WTC11 (cell line): ENCODE measurements at regions not wholly inside any gene's neighbourhood (a gene's known extent, or its start where the extent isn't known, plus 50 kb on each side); places are given as distances from the start of the nearest gene placed in this dataset.
"Not testable (repeated sequence)": the region's sequence is repeated elsewhere in the genome, so short reads cannot be mapped to it uniquely, and the experiment has no call there.

Experiments used
- ATAC-seq: fragments of 200-7000 bp; cut with Tn5 transposase; 2 replicates; pipeline ENCODE4 v1.10.0; 2021; ENCODE audit warnings: mild to moderate bottlenecking, moderate library complexity
- CTCF ChIA-PET: fragments of 300-600 bp; sonication (Branson Sonifier 250); formaldehyde crosslinking; loops from one replicate; lab custom pipeline; 2021; ENCODE audit warnings: antibody characterized with exemption; lab: Charles Lee
- POLR2A ChIA-PET: fragments of 350-600 bp; sonication (Branson Sonifier 250); formaldehyde crosslinking; loops from one replicate; lab custom pipeline; 2021; ENCODE audit warnings: antibody characterized with exemption; lab: Charles Lee
- DNase-seq: peaks from one replicate; pipeline ENCODE4 v3.0.0; 2021; ENCODE audit warnings: low spot score
- H3K27ac Mint-ChIP-seq: 2 replicates; pipeline ENCODE4 v1.8.0; 2021; ENCODE audit warnings: mixed read lengths
- H3K27me3 Mint-ChIP-seq: 2 replicates; pipeline ENCODE4 v1.8.0; 2021; ENCODE audit warnings: low read depth, mild to moderate bottlenecking, moderate library complexity, mixed read lengths
- H3K36me3 Mint-ChIP-seq: 2 replicates; pipeline ENCODE4 v1.8.0; 2021; ENCODE audit warnings: mixed read lengths
- H3K4me1 Mint-ChIP-seq: 2 replicates; pipeline ENCODE4 v1.8.0; 2022; ENCODE audit warnings: mixed read lengths
- H3K4me3 Mint-ChIP-seq: 2 replicates; pipeline ENCODE4 v1.8.0; 2021; ENCODE audit warnings: mild to moderate bottlenecking, moderate library complexity, mixed read lengths
- H3K9me3 Mint-ChIP-seq: 2 replicates; pipeline ENCODE4 v1.8.0; 2021; ENCODE audit warnings: mixed read lengths
- ATF2 ChIP-seq: sonication (generic); formaldehyde crosslinking; IDR thresholded peaks from 2 replicates; pipeline ENCODE4 v1.8.1; 2022; ENCODE audit warnings: low read depth, missing genetic modification reagents, borderline replicate concordance
- ERG ChIP-seq: fragments of 250-450 bp; sonication (Bioruptor Pico); IDR thresholded peaks from 2 replicates; pipeline ENCODE4 v1.8.0; 2021; ENCODE audit warnings: mild to moderate bottlenecking
- ESRRA ChIP-seq: sonication (generic); formaldehyde crosslinking; IDR thresholded peaks from 2 replicates; pipeline ENCODE4 v1.8.1; 2022; ENCODE audit warnings: mild to moderate bottlenecking, missing genetic modification reagents, borderline replicate concordance
- ETV6 ChIP-seq: sonication (generic); formaldehyde crosslinking; IDR thresholded peaks from 2 replicates; pipeline ENCODE4 v1.8.1; 2022; ENCODE audit warnings: mild to moderate bottlenecking, missing genetic modification reagents
- FOXP1 ChIP-seq: sonication (generic); formaldehyde crosslinking; IDR thresholded peaks from 2 replicates; pipeline ENCODE4 v1.8.0; 2022; ENCODE audit warnings: missing genetic modification reagents, mild to moderate bottlenecking, moderate library complexity, borderline replicate concordance
- JAZF1 ChIP-seq: fragments of 250-450 bp; sonication (Bioruptor Pico); IDR thresholded peaks from 2 replicates; pipeline ENCODE4 v1.9.0; 2021; ENCODE audit warnings: moderate library complexity, mild to moderate bottlenecking, inconsistent platforms
- PREB ChIP-seq: sonication (generic); formaldehyde crosslinking; IDR thresholded peaks from 2 replicates; pipeline ENCODE4 v1.8.1; 2022; ENCODE audit warnings: mild to moderate bottlenecking, missing genetic modification reagents, moderate library complexity, borderline replicate concordance
- PRRX2 ChIP-seq: fragments of 250-450 bp; sonication (Bioruptor Pico); IDR thresholded peaks from 2 replicates; pipeline ENCODE4 v1.8.0; 2021; ENCODE audit warnings: mild to moderate bottlenecking
- TEAD4 ChIP-seq: sonication (generic); formaldehyde crosslinking; IDR thresholded peaks from 2 replicates; pipeline ENCODE4 v1.8.0; 2022; ENCODE audit warnings: mild to moderate bottlenecking, missing genetic modification reagents
- ZNF138 ChIP-seq: sonication (generic); formaldehyde crosslinking; conservative IDR thresholded peaks from 2 replicates; pipeline ENCODE4 v1.8.1; 2022; ENCODE audit warnings: mild to moderate bottlenecking, moderate library complexity, missing genetic modification reagents
- ZNF232 ChIP-seq: sonication (generic); formaldehyde crosslinking; IDR thresholded peaks from 2 replicates; pipeline ENCODE4 v1.8.0; 2022; ENCODE audit warnings: mild to moderate bottlenecking, missing genetic modification reagents
- ZNF263 ChIP-seq: sonication (generic); formaldehyde crosslinking; IDR thresholded peaks from 2 replicates; pipeline ENCODE4 v1.8.1; 2022; ENCODE audit warnings: low read depth, mild to moderate bottlenecking, moderate library complexity, missing genetic modification reagents
- TF ChIP-seq, protein P1 (sequence below): fragments of 250-450 bp; sonication (Bioruptor Pico); IDR thresholded peaks from 2 replicates; pipeline ENCODE4 v1.9.0; 2021; ENCODE audit warnings: moderate library complexity, mild to moderate bottlenecking, inconsistent platforms, borderline replicate concordance
- TF ChIP-seq, protein P2 (sequence below): sonication (generic); formaldehyde crosslinking; IDR thresholded peaks from 2 replicates; pipeline ENCODE4 v1.8.0; 2023; ENCODE audit warnings: missing genetic modification reagents
- TF ChIP-seq, protein P3 (sequence below): fragments of 250-450 bp; sonication (Bioruptor Pico); IDR thresholded peaks from 2 replicates; pipeline ENCODE4 v1.9.0; 2021; ENCODE audit warnings: mild to moderate bottlenecking
- TF ChIP-seq, protein P4 (sequence below): fragments of 250-450 bp; sonication (Bioruptor Pico); IDR thresholded peaks from 2 replicates; pipeline ENCODE4 v2.1.2; 2022; ENCODE audit warnings: mild to moderate bottlenecking, moderate library complexity
- TF ChIP-seq, protein P5 (sequence below): sonication (generic); formaldehyde crosslinking; IDR thresholded peaks from 2 replicates; pipeline ENCODE4 v1.8.0; 2022; ENCODE audit warnings: mild to moderate bottlenecking, missing genetic modification reagents

DNA sequence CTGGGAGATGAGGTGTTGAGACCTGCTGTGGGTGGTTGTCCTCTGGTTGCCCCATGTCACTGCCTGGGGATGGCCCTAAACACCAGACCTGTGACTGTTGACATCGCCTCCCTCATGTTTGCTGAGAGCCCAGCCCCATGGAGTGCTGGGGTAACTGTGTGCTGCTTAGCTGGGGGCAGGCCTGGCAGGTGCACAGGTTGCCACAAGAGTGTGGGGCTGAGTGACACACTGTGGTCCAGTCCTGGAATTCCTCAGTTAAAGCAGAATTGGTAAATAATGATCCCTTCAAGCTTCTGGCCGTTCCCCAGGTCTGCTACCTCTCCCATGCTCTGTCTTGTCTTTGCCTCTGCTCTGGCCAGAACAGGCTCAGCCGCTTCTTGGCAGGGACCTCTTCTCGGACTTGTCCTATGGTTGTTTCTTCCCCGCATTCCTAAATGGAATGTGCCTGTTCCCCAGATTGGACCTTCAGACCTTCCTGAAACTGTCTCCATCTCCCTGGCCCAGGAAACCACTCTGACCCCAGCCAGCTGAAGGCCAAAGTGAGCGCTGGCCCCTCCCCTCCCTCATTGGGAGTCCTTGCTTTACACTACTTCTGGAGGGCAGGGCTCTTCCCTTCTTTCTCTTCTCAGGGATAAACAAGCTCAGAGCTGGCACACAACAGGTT lies 61.2 kb upstream of the PITX1 start:
- Mint-ChIP-seq H3K4me1 (no peaks in the 10 kb centered on the region), H3K27me3 (no peaks in the 10 kb centered on the region)

DNA sequence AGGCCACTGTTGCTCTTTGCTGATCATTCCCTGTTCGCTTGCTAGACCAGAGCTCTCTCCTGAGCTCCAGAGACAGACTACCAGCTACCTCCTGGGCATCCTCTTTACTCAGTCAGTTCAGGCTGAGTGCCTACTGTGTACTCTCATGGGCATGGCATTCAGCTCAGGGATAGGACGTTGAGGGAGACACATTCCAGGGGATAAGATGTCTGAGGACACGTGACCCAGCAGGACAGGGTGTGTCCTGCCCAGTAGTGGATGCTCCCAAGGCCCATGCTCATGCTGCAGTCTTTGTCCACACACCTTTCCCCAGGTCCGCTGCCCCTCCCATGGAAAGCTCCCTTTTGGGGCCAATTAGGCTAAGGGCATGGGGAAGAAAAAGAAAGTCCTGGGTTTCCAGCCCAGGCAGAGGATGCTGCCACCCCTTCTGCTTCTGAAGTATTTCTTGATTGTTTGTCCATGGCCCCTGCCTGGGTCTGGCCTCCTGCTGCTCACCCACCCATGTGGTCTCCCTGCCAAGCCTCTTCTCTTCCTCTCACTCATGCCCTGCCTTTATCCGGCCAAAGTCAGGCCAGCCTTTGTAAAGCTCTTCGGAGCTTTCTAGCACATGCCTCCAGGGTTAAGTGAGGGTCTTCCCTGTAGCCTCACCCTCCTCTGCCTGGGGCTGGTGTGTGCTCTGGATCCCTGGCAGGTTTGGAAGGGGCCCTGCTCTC lies 60.5 kb upstream of the PITX1 start:
- ATAC-seq (no peak), DNase-seq (peak; percentile 2)
- CTCF ChIA-PET = interaction anchor here (1.0 kb wide), 1 partner anchor 177 kb away, joined by 3 read pairs; no protein-coding TSS in a partner anchor
- Mint-ChIP-seq H3K27me3 (no peaks in the 10 kb centered on the region), H3K36me3 (no peaks in the 10 kb centered on the region), H3K4me1 (no peaks in the 10 kb centered on the region), H3K4me3 (no peak overlapping the region), H3K27ac (no peak overlapping the region), H3K9me3 (peaks cover 7% of the 10 kb centered on the region)
- POLR2A ChIA-PET = no interaction called here
- TF ChIP-seq, protein P1, sequence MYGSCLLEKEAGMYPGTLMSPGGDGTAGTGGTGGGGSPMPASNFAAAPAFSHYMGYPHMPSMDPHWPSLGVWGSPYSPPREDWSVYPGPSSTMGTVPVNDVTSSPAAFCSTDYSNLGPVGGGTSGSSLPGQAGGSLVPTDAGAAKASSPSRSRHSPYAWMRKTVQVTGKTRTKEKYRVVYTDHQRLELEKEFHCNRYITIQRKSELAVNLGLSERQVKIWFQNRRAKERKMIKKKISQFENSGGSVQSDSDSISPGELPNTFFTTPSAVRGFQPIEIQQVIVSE (CRISPR knock-in tag) = no peak
- TF ChIP-seq PRRX2 (CRISPR knock-in tag) = no peak
- TF ChIP-seq ERG (CRISPR knock-in tag) = no peak
- TF ChIP-seq, protein P2, sequence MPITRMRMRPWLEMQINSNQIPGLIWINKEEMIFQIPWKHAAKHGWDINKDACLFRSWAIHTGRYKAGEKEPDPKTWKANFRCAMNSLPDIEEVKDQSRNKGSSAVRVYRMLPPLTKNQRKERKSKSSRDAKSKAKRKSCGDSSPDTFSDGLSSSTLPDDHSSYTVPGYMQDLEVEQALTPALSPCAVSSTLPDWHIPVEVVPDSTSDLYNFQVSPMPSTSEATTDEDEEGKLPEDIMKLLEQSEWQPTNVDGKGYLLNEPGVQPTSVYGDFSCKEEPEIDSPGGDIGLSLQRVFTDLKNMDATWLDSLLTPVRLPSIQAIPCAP = no peak
- TF ChIP-seq ATF2 (CRISPR knock-in tag) = no peak
- no peak for TF ChIP-seq FOXP1 (CRISPR knock-in tag)
- no peak for TF ChIP-seq ETV6 (CRISPR knock-in tag)
- TF ChIP-seq, protein P3, sequence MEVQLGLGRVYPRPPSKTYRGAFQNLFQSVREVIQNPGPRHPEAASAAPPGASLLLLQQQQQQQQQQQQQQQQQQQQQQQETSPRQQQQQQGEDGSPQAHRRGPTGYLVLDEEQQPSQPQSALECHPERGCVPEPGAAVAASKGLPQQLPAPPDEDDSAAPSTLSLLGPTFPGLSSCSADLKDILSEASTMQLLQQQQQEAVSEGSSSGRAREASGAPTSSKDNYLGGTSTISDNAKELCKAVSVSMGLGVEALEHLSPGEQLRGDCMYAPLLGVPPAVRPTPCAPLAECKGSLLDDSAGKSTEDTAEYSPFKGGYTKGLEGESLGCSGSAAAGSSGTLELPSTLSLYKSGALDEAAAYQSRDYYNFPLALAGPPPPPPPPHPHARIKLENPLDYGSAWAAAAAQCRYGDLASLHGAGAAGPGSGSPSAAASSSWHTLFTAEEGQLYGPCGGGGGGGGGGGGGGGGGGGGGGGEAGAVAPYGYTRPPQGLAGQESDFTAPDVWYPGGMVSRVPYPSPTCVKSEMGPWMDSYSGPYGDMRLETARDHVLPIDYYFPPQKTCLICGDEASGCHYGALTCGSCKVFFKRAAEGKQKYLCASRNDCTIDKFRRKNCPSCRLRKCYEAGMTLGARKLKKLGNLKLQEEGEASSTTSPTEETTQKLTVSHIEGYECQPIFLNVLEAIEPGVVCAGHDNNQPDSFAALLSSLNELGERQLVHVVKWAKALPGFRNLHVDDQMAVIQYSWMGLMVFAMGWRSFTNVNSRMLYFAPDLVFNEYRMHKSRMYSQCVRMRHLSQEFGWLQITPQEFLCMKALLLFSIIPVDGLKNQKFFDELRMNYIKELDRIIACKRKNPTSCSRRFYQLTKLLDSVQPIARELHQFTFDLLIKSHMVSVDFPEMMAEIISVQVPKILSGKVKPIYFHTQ (CRISPR knock-in tag) = no peak
- TF ChIP-seq JAZF1 = no peak
- no peak for TF ChIP-seq ZNF138 (CRISPR knock-in tag)
- no peak for TF ChIP-seq ZNF263
- TF ChIP-seq ESRRA (CRISPR knock-in tag) = no peak

More for the DNA sequence above, 61.2 kb upstream of the PITX1 start:
- Mint-ChIP-seq H3K4me3 (no peak overlapping the region), H3K27ac (no peak overlapping the region), H3K36me3 (no peaks in the 10 kb centered on the region)
- no peak for ATAC-seq
- TF ChIP-seq TEAD4 (no peak), PREB (no peak), ZNF232 (no peak)
- TF ChIP-seq, protein P4, sequence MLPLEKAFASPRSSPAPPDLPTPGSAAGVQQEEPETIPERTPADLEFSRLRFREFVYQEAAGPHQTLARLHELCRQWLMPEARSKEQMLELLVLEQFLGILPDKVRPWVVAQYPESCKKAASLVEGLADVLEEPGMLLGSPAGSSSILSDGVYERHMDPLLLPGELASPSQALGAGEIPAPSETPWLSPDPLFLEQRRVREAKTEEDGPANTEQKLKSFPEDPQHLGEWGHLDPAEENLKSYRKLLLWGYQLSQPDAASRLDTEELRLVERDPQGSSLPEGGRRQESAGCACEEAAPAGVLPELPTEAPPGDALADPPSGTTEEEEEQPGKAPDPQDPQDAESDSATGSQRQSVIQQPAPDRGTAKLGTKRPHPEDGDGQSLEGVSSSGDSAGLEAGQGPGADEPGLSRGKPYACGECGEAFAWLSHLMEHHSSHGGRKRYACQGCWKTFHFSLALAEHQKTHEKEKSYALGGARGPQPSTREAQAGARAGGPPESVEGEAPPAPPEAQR = no peak
- TF ChIP-seq, protein P5, sequence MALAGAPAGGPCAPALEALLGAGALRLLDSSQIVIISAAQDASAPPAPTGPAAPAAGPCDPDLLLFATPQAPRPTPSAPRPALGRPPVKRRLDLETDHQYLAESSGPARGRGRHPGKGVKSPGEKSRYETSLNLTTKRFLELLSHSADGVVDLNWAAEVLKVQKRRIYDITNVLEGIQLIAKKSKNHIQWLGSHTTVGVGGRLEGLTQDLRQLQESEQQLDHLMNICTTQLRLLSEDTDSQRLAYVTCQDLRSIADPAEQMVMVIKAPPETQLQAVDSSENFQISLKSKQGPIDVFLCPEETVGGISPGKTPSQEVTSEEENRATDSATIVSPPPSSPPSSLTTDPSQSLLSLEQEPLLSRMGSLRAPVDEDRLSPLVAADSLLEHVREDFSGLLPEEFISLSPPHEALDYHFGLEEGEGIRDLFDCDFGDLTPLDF = no peak
- TF ChIP-seq, all 79 proteins: peak for 0
- CTCF ChIA-PET = interaction anchor here (1.0 kb wide), 1 partner anchor 178 kb away, joined by 3 read pairs; no protein-coding TSS in a partner anchor
- POLR2A ChIA-PET = no interaction called here
- DNase-seq = no peak
- H3K9me3 Mint-ChIP-seq = peaks cover 7% of the 10 kb centered on the region

DNA sequence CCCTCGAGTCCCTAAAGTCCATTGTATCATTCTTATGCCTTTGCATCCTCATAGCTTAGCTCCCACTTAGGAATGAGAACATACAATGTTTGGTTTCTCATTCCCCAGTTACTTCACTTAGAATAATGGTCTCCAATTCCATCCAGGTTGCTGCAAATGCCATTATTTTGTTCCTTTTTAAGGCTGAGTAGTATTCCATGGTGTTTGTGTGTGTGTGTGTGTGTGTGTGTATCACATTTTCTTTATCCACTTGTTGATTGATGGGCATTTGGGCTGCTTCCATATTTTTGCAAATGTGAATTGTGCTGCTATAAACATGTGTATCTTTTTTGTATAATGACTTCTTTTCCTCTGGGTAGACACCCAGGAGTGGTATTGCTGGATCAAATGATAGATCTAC lies 59.5 kb upstream of the PITX1 start:
- DNase-seq, H3K36me3 Mint-ChIP-seq, H3K4me1 Mint-ChIP-seq, H3K9me3 Mint-ChIP-seq, ATAC-seq, POLR2A ChIA-PET, H3K27ac Mint-ChIP-seq, CTCF ChIA-PET, H3K4me3 Mint-ChIP-seq, H3K27me3 Mint-ChIP-seq: not testable (repeated sequence)
